ENCODE measurements at regions not wholly inside any gene's neighbourhood (a gene's known extent, or its start where the extent isn't known, plus 50 kb on each side); places are given as distances from the start of the nearest gene placed in this dataset.

DNA sequence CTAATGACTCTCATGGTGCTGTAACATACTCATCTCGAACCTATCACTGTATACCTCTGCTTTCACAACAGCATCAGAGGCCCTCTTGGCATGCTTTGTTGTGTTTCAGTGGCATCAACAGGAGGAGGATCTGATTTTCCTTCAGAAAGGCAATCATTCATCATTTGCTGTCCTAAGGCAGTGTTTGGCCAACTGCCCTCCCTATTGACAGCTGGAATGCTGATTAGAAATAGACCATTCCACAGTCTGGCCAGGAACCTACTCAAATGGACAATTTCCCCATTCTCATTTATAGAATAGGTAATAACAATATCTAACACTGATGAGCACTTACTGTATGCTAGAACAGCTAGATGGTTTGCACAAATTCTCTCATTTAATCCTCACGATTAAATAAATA lies 310.6 kb upstream of the PTBP2 start:
- TF ChIP-seq POLR2A (IDR thresholded peaks at IDR 0.05; ENCODE audit: low read depth, low read length) (no peak), POLR2AphosphoS5 (IDR thresholded peaks at IDR 0.05; ENCODE audit: low read depth, low read length) (no peak), TAF1 (IDR thresholded peaks at IDR 0.05; ENCODE audit: borderline replicate concordance, low read depth, low read length) (no peak)

Measured in GM12892 (cell line).